HG02763 (cell line): ENCODE measurements at regions not wholly inside any gene's neighbourhood (a gene's known extent, or its start where the extent isn't known, plus 50 kb on each side); places are given as distances from the start of the nearest gene placed in this dataset.

Experiments used
- ATAC-seq: cut with Tn5 transposase; IDR thresholded peaks from one replicate; pipeline ENCODE4 v1.9.1; 2021; ENCODE audit warnings: mild to moderate bottlenecking, moderate library complexity; ENCODE audit not compliant: unreplicated experiment

- no peak for ATAC-seq
These were observed 95.7 kb upstream of the C3orf80 start for GRCh38 chr3:160129459-160130061.

DNA sequence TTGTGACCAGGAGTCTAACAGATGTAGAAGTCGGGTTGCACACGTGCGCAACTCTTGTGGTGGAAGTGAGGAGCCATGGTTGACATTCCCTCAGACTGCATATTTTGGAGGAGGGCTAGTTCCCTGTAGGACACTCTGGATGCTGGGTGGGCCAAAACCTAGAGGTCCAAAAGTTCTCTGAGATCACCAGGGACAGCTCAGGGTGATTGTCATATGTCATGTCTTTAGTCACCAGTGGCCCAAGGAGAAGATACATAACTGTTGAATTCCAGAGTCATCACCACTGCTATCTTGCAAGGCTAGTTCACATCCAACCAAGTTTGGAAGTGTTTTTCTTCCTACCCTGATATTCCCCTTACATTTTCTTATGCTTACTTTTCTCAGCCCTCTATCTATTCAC is 95.2 kb upstream of the C3orf80 start:
- ATAC-seq = no peak

- ATAC-seq = no peak
These were observed 94.3 kb upstream of the C3orf80 start for GRCh38 chr3:160130950-160131349.

GRCh38 chr3:160132226-160132625 is 93.0 kb upstream of the C3orf80 start:
- ATAC-seq = no peak

DNA sequence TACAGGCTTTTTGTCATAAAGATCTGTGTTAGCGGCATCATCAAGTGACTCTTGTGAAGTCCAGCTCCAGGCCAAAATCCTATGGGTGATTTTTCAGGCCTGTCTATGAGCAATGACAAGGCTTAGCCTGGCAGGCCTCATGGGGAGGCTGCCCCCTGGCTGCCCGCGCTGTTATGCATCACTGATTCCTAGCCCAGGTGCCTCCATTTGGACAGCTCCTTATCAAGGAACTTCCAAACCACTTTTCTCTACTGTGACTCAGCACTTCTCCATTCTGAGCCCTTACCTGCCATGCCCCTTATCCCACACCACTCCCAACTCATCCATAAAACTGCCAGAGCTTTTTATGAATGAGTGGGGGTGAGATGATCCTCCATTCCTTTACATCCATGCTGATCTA is 91.5 kb upstream of the C3orf80 start:
- no peak for ATAC-seq

GRCh38 chr3:160134454-160134853 is 90.8 kb upstream of the C3orf80 start:
- ATAC-seq = no peak

DNA sequence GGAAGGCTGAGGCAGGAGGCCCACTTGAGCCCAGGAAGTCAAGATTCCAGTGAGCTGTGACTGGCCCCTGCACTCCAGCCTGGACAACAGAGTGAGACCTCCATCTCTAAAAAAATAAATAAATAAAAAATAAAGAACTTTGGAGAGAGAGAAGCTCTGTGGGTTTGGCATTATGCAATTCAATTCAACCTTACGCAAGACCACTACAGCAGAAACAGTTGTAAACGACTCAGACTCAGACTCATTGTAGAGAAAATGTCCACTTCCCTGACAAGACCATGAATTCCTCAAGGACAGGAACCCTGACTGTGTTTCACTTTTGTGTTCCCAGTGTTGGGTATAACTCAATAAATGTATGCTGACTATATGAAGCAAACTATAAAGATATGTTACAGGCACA is 90.3 kb upstream of the C3orf80 start:
- no peak for ATAC-seq

DNA sequence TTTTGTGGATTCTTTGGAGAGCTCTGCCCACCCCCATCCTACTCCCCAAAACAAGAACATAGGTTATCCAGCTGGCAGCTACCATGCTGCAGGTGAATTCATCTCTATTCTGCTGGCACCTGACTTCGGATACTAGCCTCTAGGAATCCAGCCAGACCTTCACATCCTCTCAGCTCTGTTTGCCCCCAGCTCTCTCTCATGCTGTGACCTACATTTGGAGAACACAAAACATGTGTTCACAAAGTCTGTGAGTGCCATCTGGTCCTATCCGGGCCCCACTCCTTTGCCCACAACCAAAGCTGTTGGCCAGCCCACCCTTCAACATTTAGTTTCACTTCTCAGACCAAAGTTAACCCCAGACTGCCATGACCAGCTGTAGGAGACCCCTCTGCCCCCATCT is 89.4 kb upstream of the C3orf80 start:
- no peak for ATAC-seq

- no peak for ATAC-seq
These were observed 88.8 kb upstream of the C3orf80 start for GRCh38 chr3:160136421-160136820.

- ATAC-seq = no peak
These were observed 85.9 kb upstream of the C3orf80 start for GRCh38 chr3:160139291-160139690.

DNA sequence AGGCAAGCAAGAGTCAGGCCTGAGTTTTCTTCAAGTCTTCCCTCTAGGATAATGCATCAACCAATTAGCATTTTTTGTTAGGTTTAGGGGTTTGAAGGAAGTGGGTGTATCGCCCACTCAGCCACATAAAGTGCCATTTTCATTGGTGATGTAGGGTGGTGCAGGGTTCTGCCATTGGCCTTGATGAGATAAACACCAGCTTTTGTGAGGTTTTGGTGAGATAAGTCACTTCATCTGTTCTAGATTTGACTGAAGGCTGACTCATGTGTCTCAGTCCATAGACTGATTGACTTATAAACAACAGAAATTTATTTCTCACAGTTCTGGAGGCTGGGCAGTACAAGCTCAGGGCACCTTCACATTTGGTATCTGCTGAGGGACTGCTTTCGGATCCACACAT is 84.5 kb upstream of the C3orf80 start:
- ATAC-seq = no peak

GRCh38 chr3:160141485-160142185 is 83.6 kb upstream of the C3orf80 start:
- no peak for ATAC-seq

DNA sequence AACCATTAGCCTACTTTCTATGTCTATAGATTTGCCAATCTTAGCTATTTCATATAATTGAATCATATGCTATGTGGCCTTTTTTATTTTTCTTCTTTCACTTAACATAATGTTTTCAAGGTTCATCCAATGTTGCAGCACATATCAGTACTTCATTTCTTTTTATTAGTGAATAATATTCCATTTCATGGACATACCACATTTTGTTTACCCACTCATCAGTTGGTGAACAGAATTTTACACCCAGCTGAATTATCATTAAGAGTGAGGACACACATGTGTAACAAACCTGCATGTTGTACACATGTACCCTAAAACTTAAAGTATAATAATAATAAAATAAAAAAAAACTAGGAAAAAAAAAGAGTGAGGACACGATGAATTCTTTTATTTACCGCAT is 81.7 kb upstream of the C3orf80 start:
- no peak for ATAC-seq

- ATAC-seq = no peak
These were observed 75.2 kb upstream of the C3orf80 start for GRCh38 chr3:160150066-160150465.

DNA sequence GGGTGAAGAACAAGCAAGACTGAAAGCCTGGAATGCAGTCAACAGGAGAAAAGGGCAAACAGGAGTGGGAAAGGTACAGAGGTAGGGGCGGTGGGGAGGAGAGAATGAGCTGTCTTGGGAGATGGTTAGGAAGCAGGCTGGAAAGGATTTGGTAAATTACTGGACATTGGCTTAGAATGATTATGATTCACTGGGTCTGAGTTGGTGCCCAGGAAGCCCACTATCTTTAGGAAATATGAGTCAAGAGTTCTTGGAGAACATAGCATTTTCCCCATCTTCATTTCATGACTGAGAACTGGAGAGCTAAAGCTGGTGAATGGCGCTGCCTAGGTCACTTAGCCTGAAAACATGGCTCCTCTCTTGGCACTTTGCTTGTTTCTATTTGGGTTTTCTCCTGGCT is 74.7 kb upstream of the C3orf80 start:
- ATAC-seq = no peak

GRCh38 chr3:160152638-160153037 is 72.6 kb upstream of the C3orf80 start:
- no peak for ATAC-seq

DNA sequence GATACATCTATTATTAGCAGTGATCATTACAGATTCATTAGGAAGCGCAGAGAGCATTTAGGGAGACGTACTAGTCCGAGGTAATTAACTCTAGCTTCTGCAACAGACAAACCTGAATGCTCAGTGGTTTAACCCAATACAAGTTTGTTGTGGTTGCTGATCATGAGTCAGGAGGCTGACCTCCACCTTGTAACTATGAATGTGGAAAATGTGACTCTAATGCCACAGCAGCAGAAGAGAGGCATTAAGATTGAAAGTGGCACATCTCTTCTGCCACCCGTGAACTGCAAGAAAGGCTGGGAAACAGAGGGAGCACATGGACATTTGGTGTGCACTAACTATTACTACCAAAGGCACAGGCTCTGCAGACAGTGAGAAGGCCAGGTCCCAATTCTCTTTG is 71.2 kb upstream of the C3orf80 start:
- ATAC-seq = no peak

GRCh38 chr3:160154596-160154995 is 70.6 kb upstream of the C3orf80 start:
- ATAC-seq = no peak

GRCh38 chr3:160157321-160157720 is 67.9 kb upstream of the C3orf80 start:
- ATAC-seq = no peak

- no peak for ATAC-seq
These were observed 65.9 kb upstream of the C3orf80 start for GRCh38 chr3:160159341-160159740.

DNA sequence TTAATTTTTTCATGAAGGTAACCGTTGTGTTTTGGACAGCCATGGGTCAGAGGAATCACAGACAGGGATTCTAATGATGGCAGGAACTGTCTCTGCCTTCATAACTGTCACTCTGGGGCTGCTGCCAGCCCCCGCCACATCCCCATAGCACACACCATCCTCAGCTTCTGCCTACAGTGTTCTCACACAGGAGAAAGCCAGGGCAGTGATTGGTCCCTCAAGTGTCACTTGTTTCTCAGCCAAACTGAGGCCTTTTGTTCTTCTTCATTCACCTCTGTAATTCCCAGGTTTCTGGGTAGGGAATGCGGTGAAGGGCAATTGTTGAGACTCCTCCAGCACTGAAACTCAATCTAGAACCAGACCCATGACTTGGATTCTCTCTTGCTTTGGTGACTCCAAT is 65.4 kb upstream of the C3orf80 start:
- no peak for ATAC-seq

GRCh38 chr3:160161921-160162320 is 63.3 kb upstream of the C3orf80 start:
- no peak for ATAC-seq

GRCh38 chr3:160162440-160162839 is 62.8 kb upstream of the C3orf80 start:
- ATAC-seq = no peak
